ENCODE measurements at regions not wholly inside any gene's neighbourhood (a gene's known extent, or its start where the extent isn't known, plus 50 kb on each side); places are given as distances from the start of the nearest gene placed in this dataset.

DNA sequence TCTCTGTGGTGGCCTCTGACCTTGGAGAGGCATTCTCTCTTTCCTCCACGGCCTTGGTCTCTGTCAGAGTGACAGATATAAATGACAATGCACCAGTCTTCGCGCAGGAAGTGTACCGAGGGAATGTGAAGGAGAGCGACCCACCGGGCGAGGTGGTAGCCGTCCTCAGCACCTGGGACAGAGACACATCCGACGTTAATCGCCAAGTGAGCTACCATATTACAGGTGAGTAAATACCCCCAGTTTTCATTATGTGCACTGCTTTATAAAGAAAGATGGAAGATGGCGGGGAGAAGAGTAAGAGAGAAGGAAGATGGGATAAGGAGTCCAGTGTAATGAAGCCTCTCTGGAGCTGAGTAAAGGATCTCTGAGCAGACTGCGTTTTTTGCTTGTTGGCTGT is 167.8 kb upstream of the MTNR1B start:
- no peak for TF ChIP-seq CTCF (IDR thresholded peaks at IDR 0.05)
- TF ChIP-seq POLR2A (IDR thresholded peaks at IDR 0.05): no peak
